ENCODE measurements at regions not wholly inside any gene's neighbourhood (a gene's known extent, or its start where the extent isn't known, plus 50 kb on each side); places are given as distances from the start of the nearest gene placed in this dataset.

- no peak for TF ChIP-seq CTCF (IDR thresholded peaks at IDR 0.05; ENCODE audit: extremely low read depth, missing control alignments)
- no peak for DNase-seq (ENCODE audit: low spot score)
Measured at GRCh38 chr5:143551820-143552251, 148.3 kb upstream of the NR3C1 start.

DNA sequence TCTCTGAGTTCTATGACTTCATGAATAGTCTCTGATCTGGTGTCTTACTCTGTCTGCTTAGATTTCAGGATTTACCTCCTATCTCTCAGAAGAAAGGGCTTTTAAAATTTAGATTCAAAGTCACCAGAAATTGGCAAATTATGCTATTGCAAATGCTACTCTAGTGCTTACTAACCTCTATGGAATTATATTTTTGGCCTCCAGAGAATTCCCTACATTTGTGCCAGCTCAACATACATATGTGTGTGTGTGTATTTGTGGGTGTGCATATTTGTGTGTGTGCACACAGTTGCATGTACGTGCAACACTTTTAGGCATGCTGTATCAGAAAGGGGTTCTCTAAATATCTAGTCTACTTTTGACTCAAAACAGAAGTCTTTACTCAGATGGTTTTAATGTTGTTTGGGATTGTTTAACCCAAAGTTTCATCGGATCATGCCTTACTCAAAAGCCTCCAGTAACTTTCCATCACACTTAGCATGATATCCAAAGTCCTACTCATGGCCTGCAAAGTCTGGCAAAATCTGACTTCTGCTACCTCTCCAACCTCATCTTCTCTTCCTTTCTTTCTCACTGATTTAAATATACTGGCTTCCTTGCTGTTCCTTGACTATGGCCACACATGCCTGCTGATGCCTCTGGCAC is 147.6 kb upstream of the NR3C1 start:
- no peak for DNase-seq (ENCODE audit: low spot score)
- no peak for TF ChIP-seq CTCF (IDR thresholded peaks at IDR 0.05; ENCODE audit: extremely low read depth, missing control alignments)

DNA sequence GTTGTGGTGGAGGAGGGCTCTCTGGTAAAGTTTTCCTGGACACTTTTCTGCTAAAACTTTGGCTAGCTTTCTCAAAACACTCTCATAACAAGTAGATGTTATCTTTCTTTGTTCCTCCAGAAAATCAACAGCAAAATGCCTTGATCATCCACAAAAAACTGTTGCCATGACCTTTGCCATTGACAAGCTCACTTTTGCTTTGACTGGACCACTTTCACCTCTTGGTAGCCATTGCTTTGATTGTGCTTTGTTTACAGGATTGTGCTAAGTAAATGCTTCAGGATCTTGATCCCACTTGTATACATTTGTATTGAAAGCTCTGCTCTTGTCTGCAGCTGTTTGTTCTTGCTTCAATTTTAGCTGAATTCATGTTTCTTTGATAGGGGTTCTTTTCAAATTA is 143.9 kb upstream of the NR3C1 start:
- no peak for TF ChIP-seq CTCF (IDR thresholded peaks at IDR 0.05; ENCODE audit: extremely low read depth, missing control alignments)

GRCh38 chr5:143546394-143546793 is 142.9 kb upstream of the NR3C1 start:
- no peak for TF ChIP-seq CTCF (IDR thresholded peaks at IDR 0.05; ENCODE audit: extremely low read depth, missing control alignments)
- no peak for DNase-seq (ENCODE audit: low spot score)

More for the DNA sequence above, 143.9 kb upstream of the NR3C1 start:
- no peak for DNase-seq (ENCODE audit: low spot score)

GRCh38 chr5:143544606-143545005 is 141.1 kb upstream of the NR3C1 start:
- TF ChIP-seq CTCF (IDR thresholded peaks at IDR 0.05; ENCODE audit: extremely low read depth, missing control alignments) = no peak
- DNase-seq (ENCODE audit: low spot score) = no peak

- TF ChIP-seq CTCF (IDR thresholded peaks at IDR 0.05; ENCODE audit: extremely low read depth, missing control alignments) = no peak
- DNase-seq (ENCODE audit: low spot score) = no peak
Measured at GRCh38 chr5:143543358-143544255, 140.1 kb upstream of the NR3C1 start.

DNA sequence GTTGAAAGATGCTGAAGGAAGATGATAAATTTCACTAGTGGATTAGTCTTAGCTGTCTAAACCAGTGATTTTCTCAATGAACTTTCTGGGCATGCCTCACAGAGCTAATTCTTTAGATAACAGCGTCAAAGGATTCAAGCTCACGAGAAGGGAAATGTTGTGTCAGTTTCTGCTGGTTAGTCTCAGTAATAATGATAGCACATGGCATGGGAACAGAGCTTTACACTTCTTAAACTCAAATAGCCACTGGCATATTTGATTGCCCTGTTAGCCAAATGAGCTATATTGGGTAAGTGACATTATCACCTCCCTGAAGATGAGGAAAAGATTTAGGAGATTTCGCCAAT is 139.3 kb upstream of the NR3C1 start:
- no peak for DNase-seq (ENCODE audit: low spot score)
- TF ChIP-seq CTCF (IDR thresholded peaks at IDR 0.05; ENCODE audit: extremely low read depth, missing control alignments) = no peak

Measured in GM20000 (cell line).